ENCODE measurements at regions not wholly inside any gene's neighbourhood (a gene's known extent, or its start where the extent isn't known, plus 50 kb on each side); places are given as distances from the start of the nearest gene placed in this dataset.

GRCh38 chr13:47418206-47418920 is 521.5 kb upstream of the HTR2A start:
- TF ChIP-seq CTCF (IDR thresholded peaks at IDR 0.05): no peak
- TF ChIP-seq EZH2 (IDR thresholded peaks at IDR 0.05; ENCODE audit: borderline replicate concordance, insufficient read depth, low read depth, low read length, poor library complexity, severe bottlenecking): no peak

Data from B cell (primary cell).